ENCODE measurements at regions not wholly inside any gene's neighbourhood (a gene's known extent, or its start where the extent isn't known, plus 50 kb on each side); places are given as distances from the start of the nearest gene placed in this dataset.

DNA sequence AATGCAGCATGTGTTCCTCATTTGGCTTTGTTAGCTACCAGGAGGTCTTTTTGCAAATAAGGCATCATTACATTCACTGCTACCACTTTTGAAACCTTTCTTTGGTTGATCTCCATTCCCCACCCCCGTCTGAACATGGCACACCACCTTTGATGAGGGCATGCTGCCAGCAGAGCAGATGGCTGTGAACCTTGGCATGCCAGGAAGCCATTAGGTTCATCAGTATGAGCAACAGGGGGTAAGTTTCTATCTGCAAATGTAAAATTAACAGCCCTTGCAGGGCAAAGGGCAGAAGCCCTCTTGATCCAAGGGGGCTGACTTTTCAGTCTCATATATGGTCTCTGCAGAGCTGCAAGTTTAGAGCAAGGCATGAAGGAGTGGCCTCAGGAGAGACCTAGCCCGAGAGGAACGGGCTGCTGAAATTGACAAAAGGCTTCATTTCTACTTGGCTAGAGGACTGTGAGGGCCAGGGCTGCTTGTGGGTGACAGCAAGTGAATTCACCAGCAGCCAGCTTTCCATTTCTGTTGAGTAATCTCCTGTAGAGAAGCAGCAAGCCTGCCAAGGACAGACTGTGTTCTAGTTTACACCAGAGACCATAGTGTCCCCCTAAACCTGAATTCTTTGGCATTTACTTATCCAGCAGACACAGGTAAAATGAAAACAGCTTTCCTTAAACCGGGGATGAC lies 127.9 kb downstream of the ZNF326 start:
- DNase-seq: no peak

DNA sequence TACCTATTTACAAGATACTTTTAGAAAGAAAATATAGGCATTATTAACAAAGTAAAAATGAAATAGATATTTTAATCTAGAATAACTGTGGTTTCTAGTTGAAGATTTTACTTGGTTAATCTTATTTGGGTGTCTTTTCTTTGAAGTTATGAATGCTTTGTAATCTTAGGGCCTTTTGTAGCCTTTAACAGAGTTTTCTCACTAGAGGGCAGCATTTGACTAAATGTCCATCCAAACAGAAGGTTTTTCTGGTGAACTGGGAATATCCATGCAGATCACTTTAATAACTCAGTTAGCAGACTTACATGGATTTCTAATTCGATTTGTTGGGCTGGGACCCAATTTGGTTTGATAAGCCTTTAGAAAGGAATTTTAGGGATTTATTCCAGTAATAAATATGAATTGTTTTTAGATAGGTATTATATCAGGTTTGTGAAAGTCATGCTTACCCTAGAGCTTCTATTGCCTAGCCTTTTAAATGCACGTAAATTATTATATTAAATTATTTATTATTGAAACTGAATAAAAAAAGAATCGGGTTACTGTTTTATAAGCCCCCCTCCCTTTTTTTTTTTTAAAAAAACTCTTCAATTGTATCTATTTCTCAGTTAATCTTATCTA lies 119.7 kb downstream of the ZNF326 start:
- DNase-seq: no peak

- DNase-seq: no peak
These were observed 113.1 kb downstream of the ZNF326 start for GRCh38 chr1:90107990-90108389.

DNA sequence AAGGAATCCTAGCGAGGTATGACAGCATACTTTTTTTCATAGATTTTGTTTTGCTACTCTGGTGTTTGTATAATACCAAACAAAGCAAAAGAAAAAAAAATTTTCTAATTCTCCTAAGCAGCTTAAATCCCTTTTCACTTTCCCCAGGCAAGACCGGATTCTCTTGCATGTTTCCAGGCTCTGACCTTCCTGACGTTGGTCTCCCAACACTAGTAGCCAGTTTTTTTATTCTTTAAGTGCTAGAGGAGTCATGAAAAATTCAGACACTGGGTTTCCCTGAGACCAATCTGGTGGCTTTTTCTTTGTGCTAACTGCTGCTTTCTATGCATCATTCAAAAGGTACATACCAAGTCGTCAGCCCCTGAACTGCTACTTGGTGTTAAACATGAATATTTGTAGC lies 111.4 kb downstream of the ZNF326 start:
- DNase-seq: no peak

DNA sequence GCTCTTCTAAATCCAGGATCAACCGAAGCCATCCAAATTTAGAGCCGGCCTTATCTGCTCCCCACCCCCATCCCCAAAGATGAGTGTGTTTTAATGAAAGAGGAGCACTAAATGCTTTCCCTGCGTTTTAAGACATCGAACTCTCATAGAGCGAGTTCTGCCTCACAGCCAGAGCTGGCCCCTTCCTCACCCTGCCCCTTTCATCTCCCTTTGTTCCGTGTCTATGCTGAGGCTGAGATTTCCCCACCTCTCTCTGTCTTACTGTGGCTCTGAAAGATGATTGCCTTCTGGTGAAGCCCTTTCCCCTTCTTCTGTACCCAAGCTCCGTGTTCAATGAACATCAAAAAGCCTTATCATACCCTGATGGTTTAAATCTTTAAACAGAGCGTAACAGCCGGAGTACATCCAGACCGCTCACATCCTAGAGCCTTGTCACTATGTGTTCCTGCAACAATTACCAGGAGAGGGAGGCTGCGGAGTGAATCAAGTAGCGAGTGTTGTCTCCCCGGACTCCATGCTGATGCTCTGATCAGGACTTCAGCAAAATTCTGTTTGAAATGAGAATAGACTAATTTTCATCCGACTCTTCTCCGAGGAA lies 110.1 kb downstream of the ZNF326 start:
- DNase-seq: no peak

GRCh38 chr1:90100566-90100965 lies 105.7 kb downstream of the ZNF326 start:
- DNase-seq: no peak

DNA sequence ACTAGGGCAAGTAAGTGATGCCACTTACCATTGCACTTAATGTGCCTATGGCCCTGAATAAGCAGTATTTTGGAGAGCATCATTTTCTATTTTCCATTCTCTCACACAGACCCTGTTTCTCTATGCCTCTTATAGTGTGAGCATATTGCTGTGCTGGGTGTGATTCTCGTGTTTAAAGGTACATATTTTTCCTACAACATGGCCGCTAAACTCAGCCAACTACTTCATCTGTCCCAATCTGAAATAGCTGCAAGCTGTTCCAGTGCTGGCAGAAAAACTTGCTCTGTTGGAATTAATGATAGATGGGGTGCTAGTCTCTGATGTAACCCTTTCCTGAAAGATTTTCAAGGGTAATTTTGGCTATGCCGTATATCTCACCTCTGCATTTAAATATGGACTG lies 97.5 kb downstream of the ZNF326 start:
- DNase-seq: no peak
